Activated CD4-positive, alpha-beta T cell treated with anti-CD3 and anti-CD28 coated beads for 36 hours (primary cell): ENCODE measurements at regions not wholly inside any gene's neighbourhood (a gene's known extent, or its start where the extent isn't known, plus 50 kb on each side); places are given as distances from the start of the nearest gene placed in this dataset.

Source experiments
- ATAC-seq: fragments of 200-7000 bp; cut with Tn5 transposase; one replicate; pipeline ENCODE4 v1.10.0; 2021; ENCODE audit warnings: mild to moderate bottlenecking, moderate library complexity
- CTCF ChIA-PET: fragments of 350-600 bp; sonication (Branson Sonifier 250); formaldehyde crosslinking; loops from one replicate; lab custom pipeline; 2021; ENCODE audit warnings: antibody characterized with exemption; lab: Charles Lee
- POLR2A ChIA-PET: fragments of 350-600 bp; sonication (Branson Sonifier 250); formaldehyde crosslinking; loops from one replicate; lab custom pipeline; 2021; ENCODE audit warnings: antibody characterized with exemption, inconsistent platforms; lab: Charles Lee
- DNase-seq: peaks from one replicate; pipeline ENCODE4 v3.0.0-alpha.2; 2020
- H3K27ac Mint-ChIP-seq: one replicate; pipeline ENCODE4 v1.8.0; 2021; ENCODE audit warnings: mixed read lengths
- H3K27me3 Mint-ChIP-seq: one replicate; pipeline ENCODE4 v1.8.0; 2021; ENCODE audit warnings: mixed read lengths
- H3K36me3 Mint-ChIP-seq: one replicate; pipeline ENCODE4 v1.8.0; 2021; ENCODE audit warnings: low read depth, mixed read lengths
- H3K4me1 Mint-ChIP-seq: one replicate; pipeline ENCODE4 v1.8.0; 2021; ENCODE audit warnings: mixed read lengths
- H3K4me3 Mint-ChIP-seq: one replicate; pipeline ENCODE4 v1.8.0; 2021; ENCODE audit warnings: mild to moderate bottlenecking, moderate library complexity, mixed read lengths
- H3K9me3 Mint-ChIP-seq: one replicate; pipeline ENCODE4 v1.8.0; 2021; ENCODE audit warnings: low read depth, mixed read lengths
- intact Hi-C, 2 experiments: fragments of 100-400 bp; cut with DNase I in 1 of 2; cut with micrococcal nuclease in 1 of 2; formaldehyde crosslinking; loops; one replicate each; pipeline versions ENCODE4 v1.14.2 to v1.15.1; 2022 to 2024; cut with DNase I, micrococcal nuclease

- no peak for DNase-seq
- H3K4me1 Mint-ChIP-seq: no peaks in the 10 kb centered on the region
- intact Hi-C loops: no loop called here
- no peak overlapping the region for H3K4me3 Mint-ChIP-seq
- no peaks in the 10 kb centered on the region for H3K27me3 Mint-ChIP-seq
- H3K9me3 Mint-ChIP-seq: no peaks in the 10 kb centered on the region
- ChIA-PET POLR2A (no interaction called here), CTCF (interaction anchor here (1.0 kb wide), 1 partner anchor 45 kb away, joined by 3 read pairs; no protein-coding TSS in a partner anchor)
- no peaks in the 10 kb centered on the region for H3K36me3 Mint-ChIP-seq
- ATAC-seq: no peak
- H3K27ac Mint-ChIP-seq: no peak overlapping the region
These were observed 456.7 kb upstream of the HS6ST1 start for GRCh38 chr2:128775217-128775913.

GRCh38 chr2:128775914-128776285, 457.2 kb upstream of the HS6ST1 start:
- no peak for DNase-seq
- Mint-ChIP-seq H3K9me3 (no peaks in the 10 kb centered on the region), H3K27me3 (no peaks in the 10 kb centered on the region), H3K4me3 (no peak overlapping the region), H3K36me3 (no peaks in the 10 kb centered on the region), H3K27ac (no peak overlapping the region), H3K4me1 (no peaks in the 10 kb centered on the region)
- intact Hi-C loops: no loop called here
- ChIA-PET POLR2A (no interaction called here), CTCF (no interaction called here)
- no peak for ATAC-seq

GRCh38 chr2:128776461-128777195, 458.0 kb upstream of the HS6ST1 start:
- H3K27me3 Mint-ChIP-seq: no peaks in the 10 kb centered on the region
- ChIA-PET CTCF (interaction anchor here (0.5 kb wide), 1 partner anchor 25 kb away, joined by 3 read pairs; no protein-coding TSS in a partner anchor), POLR2A (no interaction called here)
- H3K4me1 Mint-ChIP-seq: no peaks in the 10 kb centered on the region
- ATAC-seq (no peak), DNase-seq (no peak)
- no peak overlapping the region for H3K4me3 Mint-ChIP-seq
- intact Hi-C loops: no loop called here
- H3K9me3 Mint-ChIP-seq: no peaks in the 10 kb centered on the region
- no peak overlapping the region for H3K27ac Mint-ChIP-seq
- H3K36me3 Mint-ChIP-seq: no peaks in the 10 kb centered on the region

- Mint-ChIP-seq H3K27me3 (no peaks in the 10 kb centered on the region), H3K27ac (no peak overlapping the region), H3K4me1 (no peaks in the 10 kb centered on the region), H3K4me3 (no peak overlapping the region), H3K9me3 (no peaks in the 10 kb centered on the region), H3K36me3 (no peaks in the 10 kb centered on the region)
- ATAC-seq (no peak), DNase-seq (no peak)
- ChIA-PET CTCF (no interaction called here), POLR2A (no interaction called here)
- intact Hi-C loops: no loop called here
These were observed 458.7 kb upstream of the HS6ST1 start for GRCh38 chr2:128777196-128778035.

DNA sequence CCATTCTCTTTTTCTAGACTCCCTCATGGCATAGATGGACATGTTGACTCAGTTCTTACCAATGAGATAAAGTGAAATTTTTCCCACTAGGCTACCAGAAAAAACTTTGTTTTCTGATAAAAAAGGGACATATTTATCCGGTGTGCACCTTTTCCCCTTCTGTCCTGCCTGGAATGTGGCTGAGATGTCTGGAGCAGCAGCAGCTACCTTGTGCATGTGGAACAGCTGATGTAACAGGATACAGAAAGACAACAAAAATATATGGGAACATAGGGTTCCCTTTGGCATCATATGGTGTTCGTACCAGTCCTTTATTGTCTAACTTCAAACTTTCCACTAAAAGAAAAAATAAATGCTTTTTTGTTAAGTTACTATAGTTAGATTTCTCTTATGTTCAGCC, 460.2 kb upstream of the HS6ST1 start:
- DNase-seq: no peak
- ATAC-seq: no peak
- Mint-ChIP-seq H3K36me3 (no peaks in the 10 kb centered on the region), H3K4me1 (no peaks in the 10 kb centered on the region), H3K27me3 (no peaks in the 10 kb centered on the region), H3K27ac (no peak overlapping the region), H3K4me3 (no peak overlapping the region), H3K9me3 (no peaks in the 10 kb centered on the region)
- ChIA-PET CTCF (no interaction called here), POLR2A (no interaction called here)
- intact Hi-C loops: no loop called here

DNA sequence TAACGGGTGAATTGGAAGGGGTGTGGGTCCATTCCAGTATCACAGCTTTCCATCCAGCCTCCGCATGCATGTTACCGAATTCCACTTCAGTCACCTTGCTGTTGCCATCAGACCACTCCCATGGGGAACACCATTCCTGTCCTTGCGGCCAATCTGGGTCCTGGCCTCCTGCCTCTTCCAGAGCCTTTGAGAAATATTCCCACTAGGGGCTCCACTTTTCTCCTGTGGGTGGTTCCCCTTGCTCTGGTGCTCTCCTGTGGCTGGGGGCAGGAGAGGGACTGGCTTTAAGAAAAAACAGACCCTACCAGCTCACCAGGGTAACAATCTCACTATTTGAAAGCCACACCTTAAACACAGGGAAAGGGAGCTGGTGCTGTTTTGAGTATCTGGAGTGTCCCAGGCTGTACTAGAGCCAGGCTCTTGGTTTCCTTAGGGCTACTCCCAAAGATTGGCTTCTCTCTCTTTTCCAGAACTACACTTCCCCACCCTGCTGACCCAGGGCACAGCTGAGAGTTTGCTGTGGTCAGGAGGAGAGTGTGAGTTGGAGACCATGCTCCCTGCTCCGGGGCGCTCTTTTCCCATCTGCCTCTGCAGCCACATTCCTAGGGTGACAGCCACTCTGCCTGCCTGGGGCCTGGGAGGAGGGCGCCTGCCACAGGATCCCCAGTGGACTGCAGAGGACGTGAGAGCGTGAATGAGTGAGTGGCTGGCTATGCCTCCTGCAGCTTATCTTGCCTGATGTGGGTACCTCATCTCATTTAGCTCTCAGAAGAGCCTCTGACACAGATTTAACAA, 460.8 kb upstream of the HS6ST1 start:
- ChIA-PET POLR2A (no interaction called here), CTCF (interaction anchor here (0.6 to 1.2 kb wide), 2 partner anchors 24 to 824 kb away, joined by 3 to 4 read pairs; no protein-coding TSS in a partner anchor)
- Mint-ChIP-seq H3K4me3 (no peak overlapping the region), H3K27ac (no peak overlapping the region), H3K4me1 (no peaks in the 10 kb centered on the region), H3K9me3 (no peaks in the 10 kb centered on the region), H3K27me3 (no peaks in the 10 kb centered on the region), H3K36me3 (no peaks in the 10 kb centered on the region)
- ATAC-seq: no peak
- DNase-seq: no peak
- intact Hi-C loops: no loop called here

DNA sequence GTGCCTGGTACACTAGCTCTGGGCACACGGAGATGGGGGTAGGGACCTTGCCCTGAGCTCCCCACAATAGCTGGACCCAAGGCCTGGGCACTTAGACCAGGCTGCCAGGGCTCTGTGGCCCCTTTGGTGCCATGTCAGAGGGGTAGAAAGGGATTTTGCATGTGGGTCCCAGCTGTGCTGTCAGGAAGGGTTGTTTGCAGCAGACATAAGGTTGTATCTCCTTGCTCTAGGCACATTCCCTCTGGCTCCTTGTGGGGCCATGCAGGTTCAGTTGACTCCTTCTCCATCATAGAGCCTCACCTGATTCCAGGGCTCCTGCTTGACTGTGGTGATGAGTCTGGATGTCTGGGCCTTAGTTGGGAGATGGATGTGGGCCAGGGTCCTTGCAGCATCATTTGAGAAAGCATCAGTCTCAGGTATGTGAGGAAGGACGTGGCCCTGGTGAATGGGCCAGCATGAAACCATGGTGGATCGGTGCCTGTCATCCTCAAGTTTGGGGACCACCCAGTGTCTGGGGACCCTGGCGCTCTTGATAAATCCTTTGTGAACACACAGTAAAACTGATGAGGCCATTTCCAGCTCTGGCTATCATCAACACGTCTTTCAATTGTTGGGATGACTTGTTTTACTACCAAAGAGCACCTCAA, 461.9 kb upstream of the HS6ST1 start:
- H3K27me3 Mint-ChIP-seq: no peaks in the 10 kb centered on the region
- intact Hi-C loops: no loop called here
- H3K4me1 Mint-ChIP-seq: no peaks in the 10 kb centered on the region
- POLR2A ChIA-PET: no interaction called here
- DNase-seq (no peak), ATAC-seq (no peak)
- H3K36me3 Mint-ChIP-seq: no peaks in the 10 kb centered on the region
- CTCF ChIA-PET: interaction anchor here (1.2 kb wide), 1 partner anchor 25 kb away, joined by 4 read pairs; no protein-coding TSS in a partner anchor
- no peak overlapping the region for H3K4me3 Mint-ChIP-seq
- no peak overlapping the region for H3K27ac Mint-ChIP-seq
- no peaks in the 10 kb centered on the region for H3K9me3 Mint-ChIP-seq

DNA sequence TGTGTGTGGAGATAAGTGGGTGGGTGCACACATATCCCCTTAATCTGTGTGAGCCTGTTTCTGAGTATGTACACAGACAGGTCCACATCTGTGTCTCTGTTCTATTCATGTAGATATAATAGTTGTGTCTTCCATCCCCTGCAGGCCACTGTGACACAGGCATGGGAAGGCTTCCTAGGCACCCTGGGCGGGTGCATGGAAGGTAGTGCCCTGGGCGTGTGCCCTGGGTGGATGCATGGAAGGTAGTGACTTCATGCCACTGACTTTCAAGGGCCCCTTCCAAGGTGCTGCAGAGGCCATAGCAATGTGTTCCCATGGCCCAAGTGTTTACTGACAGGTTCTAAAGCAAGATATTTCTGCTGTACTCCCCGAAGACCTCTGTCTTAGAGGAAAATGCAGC, 462.5 kb upstream of the HS6ST1 start:
- intact Hi-C loops: no loop called here
- Mint-ChIP-seq H3K36me3 (no peaks in the 10 kb centered on the region), H3K27ac (no peak overlapping the region)

DNA sequence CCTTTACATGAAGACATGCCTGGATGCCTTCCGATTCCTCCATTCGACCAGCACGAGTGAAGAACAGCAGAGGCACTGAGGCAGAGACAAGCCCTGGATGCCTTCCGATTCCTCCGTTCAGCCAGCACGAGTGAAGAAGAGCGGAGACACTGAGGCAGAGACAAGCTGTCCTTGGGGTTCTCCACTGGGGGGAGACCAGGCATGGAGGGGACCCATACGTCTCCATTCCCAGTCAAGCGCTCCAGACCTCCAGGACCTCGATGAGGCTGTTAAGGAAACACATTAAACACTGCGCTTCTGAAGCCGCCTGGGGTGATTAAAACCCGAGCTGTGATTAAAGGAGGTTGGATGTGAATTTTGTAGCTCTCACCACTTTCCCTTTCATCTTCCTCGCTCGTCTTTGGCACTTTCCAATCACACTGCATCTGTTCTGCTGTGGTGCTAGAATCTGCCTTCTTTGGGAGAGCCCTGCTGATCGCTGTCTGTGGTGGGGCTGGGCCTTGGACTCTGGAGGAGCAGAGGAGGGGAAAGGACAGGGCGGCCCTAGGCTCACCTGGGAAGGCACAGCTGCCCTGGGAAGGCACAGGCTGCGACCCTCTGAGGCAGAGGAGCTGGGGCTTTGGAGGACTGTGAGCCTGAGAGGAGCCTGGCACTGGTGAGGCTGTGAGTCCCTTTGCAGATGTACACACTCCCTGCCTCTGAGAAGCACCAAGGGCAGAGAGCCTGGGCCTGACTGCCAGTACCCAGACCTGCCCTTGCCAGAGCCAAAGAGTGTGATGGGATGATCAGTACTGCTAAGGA, 463.1 kb upstream of the HS6ST1 start:
- Mint-ChIP-seq H3K4me3 (no peak overlapping the region), H3K36me3 (no peaks in the 10 kb centered on the region), H3K9me3 (no peaks in the 10 kb centered on the region), H3K27me3 (no peaks in the 10 kb centered on the region), H3K27ac (no peak overlapping the region), H3K4me1 (no peaks in the 10 kb centered on the region)
- no peak for DNase-seq
- ChIA-PET CTCF (no interaction called here), POLR2A (no interaction called here)
- no peak for ATAC-seq
- intact Hi-C loops: no loop called here

More for the DNA sequence above, 462.5 kb upstream of the HS6ST1 start:
- no peaks in the 10 kb centered on the region for H3K9me3 Mint-ChIP-seq
- H3K4me3 Mint-ChIP-seq: no peak overlapping the region
- no peak for DNase-seq
- ATAC-seq: no peak
- H3K27me3 Mint-ChIP-seq: no peaks in the 10 kb centered on the region
- CTCF ChIA-PET: no interaction called here
- H3K4me1 Mint-ChIP-seq: no peaks in the 10 kb centered on the region
- POLR2A ChIA-PET: no interaction called here

- ATAC-seq (no peak), DNase-seq (no peak)
- Mint-ChIP-seq H3K4me1 (no peaks in the 10 kb centered on the region), H3K4me3 (no peak overlapping the region), H3K27me3 (no peaks in the 10 kb centered on the region), H3K36me3 (no peaks in the 10 kb centered on the region), H3K27ac (no peak overlapping the region), H3K9me3 (no peaks in the 10 kb centered on the region)
- ChIA-PET CTCF (no interaction called here), POLR2A (no interaction called here)
- intact Hi-C loops: no loop called here
These were observed 463.9 kb upstream of the HS6ST1 start for GRCh38 chr2:128782411-128783192.
